ENCODE measurements at regions not wholly inside any gene's neighbourhood (a gene's known extent, or its start where the extent isn't known, plus 50 kb on each side); places are given as distances from the start of the nearest gene placed in this dataset.
A peak's percentile ranks its signal among the peaks of the same experiment; 100 is the strongest.

- no peak for DNase-seq
Measured at GRCh38 chr3:72247126-72247525, 462.2 kb upstream of the PROK2 start.

GRCh38 chr3:72246685-72247084 is 461.7 kb upstream of the PROK2 start:
- no peak for DNase-seq

- DNase-seq, result no peak
Measured at GRCh38 chr3:72245183-72245811, 460.3 kb upstream of the PROK2 start.

- no peak for DNase-seq
Measured at GRCh38 chr3:72244396-72244795, 459.4 kb upstream of the PROK2 start.

- DNase-seq, result no peak
Measured at GRCh38 chr3:72242326-72242725, 457.4 kb upstream of the PROK2 start.

GRCh38 chr3:72241525-72241924 is 456.6 kb upstream of the PROK2 start:
- no peak for DNase-seq

- no peak for DNase-seq
Measured at GRCh38 chr3:72240531-72240930, 455.6 kb upstream of the PROK2 start.

GRCh38 chr3:72238801-72239200 is 453.9 kb upstream of the PROK2 start:
- no peak for DNase-seq

GRCh38 chr3:72238010-72238691 is 453.2 kb upstream of the PROK2 start:
- peak; percentile 50 for DNase-seq

- DNase-seq, result no peak
Measured at GRCh38 chr3:72237679-72238009, 452.7 kb upstream of the PROK2 start.

- no peak for DNase-seq
Measured at GRCh38 chr3:72234391-72234790, 449.4 kb upstream of the PROK2 start.

- DNase-seq, result no peak
Measured at GRCh38 chr3:72233571-72233970, 448.6 kb upstream of the PROK2 start.

- no peak for DNase-seq
Measured at GRCh38 chr3:72232777-72233176, 447.8 kb upstream of the PROK2 start.

GRCh38 chr3:72232331-72232730 is 447.4 kb upstream of the PROK2 start:
- DNase-seq, result peak; percentile 55

GRCh38 chr3:72231439-72232196 is 446.7 kb upstream of the PROK2 start:
- no peak for DNase-seq

GRCh38 chr3:72230774-72231379 is 445.9 kb upstream of the PROK2 start:
- no peak for DNase-seq

GRCh38 chr3:72229952-72230351 is 445.0 kb upstream of the PROK2 start:
- DNase-seq, result no peak

- no peak for DNase-seq
Measured at GRCh38 chr3:72227486-72228070, 442.6 kb upstream of the PROK2 start.

GRCh38 chr3:72224804-72225509 is 440.0 kb upstream of the PROK2 start:
- DNase-seq, result no peak

GRCh38 chr3:72223628-72224027 is 438.7 kb upstream of the PROK2 start:
- DNase-seq, result no peak

GRCh38 chr3:72223116-72223515 is 438.2 kb upstream of the PROK2 start:
- DNase-seq, result peak; percentile 67

- DNase-seq, result no peak
Measured at GRCh38 chr3:72222410-72222809, 437.5 kb upstream of the PROK2 start.

- DNase-seq, result peak; percentile 54
Measured at GRCh38 chr3:72220946-72221345, 436.0 kb upstream of the PROK2 start.
